ENCODE measurements at regions not wholly inside any gene's neighbourhood (a gene's known extent, or its start where the extent isn't known, plus 50 kb on each side); places are given as distances from the start of the nearest gene placed in this dataset.

GRCh38 chr15:91694131-91694830 is 159.2 kb upstream of the SLCO3A1 start:
- no peak for DNase-seq

GRCh38 chr15:91694831-91695210 is 158.7 kb upstream of the SLCO3A1 start:
- no peak for DNase-seq

- no peak for DNase-seq
These were observed 157.7 kb upstream of the SLCO3A1 start for GRCh38 chr15:91695799-91696198.

GRCh38 chr15:91696981-91697380 is 156.5 kb upstream of the SLCO3A1 start:
- no peak for DNase-seq

GRCh38 chr15:91698241-91698640 is 155.3 kb upstream of the SLCO3A1 start:
- no peak for DNase-seq

- DNase-seq, result no peak
These were observed 153.8 kb upstream of the SLCO3A1 start for GRCh38 chr15:91699741-91700140.

GRCh38 chr15:91703274-91703673 is 150.2 kb upstream of the SLCO3A1 start:
- no peak for DNase-seq

GRCh38 chr15:91704343-91704742 is 149.2 kb upstream of the SLCO3A1 start:
- DNase-seq, result no peak

GRCh38 chr15:91706322-91707032 is 147.0 kb upstream of the SLCO3A1 start:
- DNase-seq, result peak; percentile 17

- no peak for DNase-seq
These were observed 143.3 kb upstream of the SLCO3A1 start for GRCh38 chr15:91710080-91710698.

GRCh38 chr15:91711384-91712033 is 142.0 kb upstream of the SLCO3A1 start:
- DNase-seq, result no peak

- no peak for DNase-seq
These were observed 141.2 kb upstream of the SLCO3A1 start for GRCh38 chr15:91712286-91712685.

- DNase-seq, result no peak
These were observed 137.0 kb upstream of the SLCO3A1 start for GRCh38 chr15:91716536-91716935.

GRCh38 chr15:91717811-91718210 is 135.7 kb upstream of the SLCO3A1 start:
- DNase-seq, result no peak

GRCh38 chr15:91723959-91724358 is 129.5 kb upstream of the SLCO3A1 start:
- DNase-seq, result no peak

GRCh38 chr15:91733661-91734060 is 119.8 kb upstream of the SLCO3A1 start:
- no peak for DNase-seq

GRCh38 chr15:91737151-91737818 is 116.2 kb upstream of the SLCO3A1 start:
- DNase-seq, result no peak

- DNase-seq, result no peak
These were observed 111.5 kb upstream of the SLCO3A1 start for GRCh38 chr15:91741986-91742385.

GRCh38 chr15:91751611-91752010 is 101.9 kb upstream of the SLCO3A1 start:
- DNase-seq, result no peak

GRCh38 chr15:91752081-91752785 is 101.3 kb upstream of the SLCO3A1 start:
- no peak for DNase-seq

- DNase-seq, result no peak
These were observed 93.9 kb upstream of the SLCO3A1 start for GRCh38 chr15:91759560-91759959.

GRCh38 chr15:91765660-91766059 is 87.8 kb upstream of the SLCO3A1 start:
- DNase-seq, result no peak

Data from NCI-H1417 treated with DMSO at 0.1 percent for 48 hours (cell line).